ENCODE measurements at regions not wholly inside any gene's neighbourhood (a gene's known extent, or its start where the extent isn't known, plus 50 kb on each side); places are given as distances from the start of the nearest gene placed in this dataset.

DNA sequence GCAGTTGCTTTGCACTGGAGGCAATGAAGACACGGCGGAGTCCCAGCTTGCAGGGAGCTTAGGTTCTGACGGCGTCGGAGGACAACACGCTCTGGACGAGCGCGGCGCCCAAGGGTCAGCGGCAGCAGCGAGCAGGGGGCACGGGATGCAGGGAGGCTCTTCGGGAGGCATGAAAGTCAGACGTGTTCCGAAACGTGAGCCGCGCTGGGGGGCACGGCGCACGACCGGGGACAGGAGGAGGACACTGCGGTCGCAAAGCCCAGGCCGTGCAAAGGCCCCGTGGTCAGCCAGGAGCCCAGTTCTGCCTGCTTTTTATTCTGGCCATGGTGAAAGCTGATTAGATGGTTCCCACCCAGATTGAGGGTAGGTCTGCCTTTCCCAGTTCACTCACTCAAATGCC lies 294.6 kb downstream of the SNAPC1 start:
- Histone ChIP-seq H3K4me3 (no peak overlapping the region), H3K4me2 (no peak overlapping the region), H3K27ac (no peak overlapping the region), H3K27me3 (no peaks in the 10 kb centered on the region), H3K9me3 (ENCODE audit: low read depth) (no peaks in the 10 kb centered on the region), H3K79me2 (no peaks in the 10 kb centered on the region), H3K36me3 (replicated peaks; ENCODE audit: insufficient read depth, low read depth) (no peaks in the 10 kb centered on the region), H2AFZ (no peak overlapping the region), H4K20me1 (ENCODE audit: insufficient read depth, poor library complexity, severe bottlenecking) (no peaks in the 10 kb centered on the region), H3K4me1 (ENCODE audit: insufficient read depth) (no peaks in the 10 kb centered on the region), H3K9me2 (replicated peaks; ENCODE audit: insufficient read depth) (no peaks in the 10 kb centered on the region)
- no peak for DNase-seq (ENCODE audit: low spot score)
- TF ChIP-seq, protein P1, sequence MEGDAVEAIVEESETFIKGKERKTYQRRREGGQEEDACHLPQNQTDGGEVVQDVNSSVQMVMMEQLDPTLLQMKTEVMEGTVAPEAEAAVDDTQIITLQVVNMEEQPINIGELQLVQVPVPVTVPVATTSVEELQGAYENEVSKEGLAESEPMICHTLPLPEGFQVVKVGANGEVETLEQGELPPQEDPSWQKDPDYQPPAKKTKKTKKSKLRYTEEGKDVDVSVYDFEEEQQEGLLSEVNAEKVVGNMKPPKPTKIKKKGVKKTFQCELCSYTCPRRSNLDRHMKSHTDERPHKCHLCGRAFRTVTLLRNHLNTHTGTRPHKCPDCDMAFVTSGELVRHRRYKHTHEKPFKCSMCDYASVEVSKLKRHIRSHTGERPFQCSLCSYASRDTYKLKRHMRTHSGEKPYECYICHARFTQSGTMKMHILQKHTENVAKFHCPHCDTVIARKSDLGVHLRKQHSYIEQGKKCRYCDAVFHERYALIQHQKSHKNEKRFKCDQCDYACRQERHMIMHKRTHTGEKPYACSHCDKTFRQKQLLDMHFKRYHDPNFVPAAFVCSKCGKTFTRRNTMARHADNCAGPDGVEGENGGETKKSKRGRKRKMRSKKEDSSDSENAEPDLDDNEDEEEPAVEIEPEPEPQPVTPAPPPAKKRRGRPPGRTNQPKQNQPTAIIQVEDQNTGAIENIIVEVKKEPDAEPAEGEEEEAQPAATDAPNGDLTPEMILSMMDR (IDR thresholded peaks at IDR 0.05; ENCODE audit: poor library complexity), result no peak
- TF ChIP-seq EZH2 (IDR thresholded peaks at IDR 0.05; ENCODE audit: borderline replicate concordance) (no peak), EZH2phosphoT487 (IDR thresholded peaks at IDR 0.05; ENCODE audit: low read depth, severe bottlenecking, unreplicated experiment) (no peak)
- 97% methylated on average over 27 of the region's 27 CpGs for WGBS (ENCODE audit: low lambda C conversion rate, missing lambda C conversion rate)

GRCh38 chr14:62062645-62063044 lies 300.4 kb downstream of the SNAPC1 start:
- WGBS (ENCODE audit: low lambda C conversion rate, missing lambda C conversion rate), result 86% methylated on average over 5 of the region's 5 CpGs
- Histone ChIP-seq H3K27ac (no peak overlapping the region), H4K20me1 (ENCODE audit: insufficient read depth, poor library complexity, severe bottlenecking) (no peaks in the 10 kb centered on the region), H3K9me3 (ENCODE audit: low read depth) (no peaks in the 10 kb centered on the region), H3K4me3 (no peak overlapping the region), H2AFZ (no peak overlapping the region), H3K9me2 (replicated peaks; ENCODE audit: insufficient read depth) (no peaks in the 10 kb centered on the region), H3K27me3 (no peaks in the 10 kb centered on the region), H3K4me1 (ENCODE audit: insufficient read depth) (no peaks in the 10 kb centered on the region), H3K36me3 (replicated peaks; ENCODE audit: insufficient read depth, low read depth) (no peaks in the 10 kb centered on the region), H3K79me2 (no peaks in the 10 kb centered on the region), H3K4me2 (no peak overlapping the region)
- no peak for DNase-seq (ENCODE audit: low spot score)
- TF ChIP-seq EZH2 (IDR thresholded peaks at IDR 0.05; ENCODE audit: borderline replicate concordance), result no peak
- TF ChIP-seq, protein P1 (IDR thresholded peaks at IDR 0.05; ENCODE audit: poor library complexity), result no peak
- TF ChIP-seq EZH2phosphoT487 (IDR thresholded peaks at IDR 0.05; ENCODE audit: low read depth, severe bottlenecking, unreplicated experiment), result no peak

DNA sequence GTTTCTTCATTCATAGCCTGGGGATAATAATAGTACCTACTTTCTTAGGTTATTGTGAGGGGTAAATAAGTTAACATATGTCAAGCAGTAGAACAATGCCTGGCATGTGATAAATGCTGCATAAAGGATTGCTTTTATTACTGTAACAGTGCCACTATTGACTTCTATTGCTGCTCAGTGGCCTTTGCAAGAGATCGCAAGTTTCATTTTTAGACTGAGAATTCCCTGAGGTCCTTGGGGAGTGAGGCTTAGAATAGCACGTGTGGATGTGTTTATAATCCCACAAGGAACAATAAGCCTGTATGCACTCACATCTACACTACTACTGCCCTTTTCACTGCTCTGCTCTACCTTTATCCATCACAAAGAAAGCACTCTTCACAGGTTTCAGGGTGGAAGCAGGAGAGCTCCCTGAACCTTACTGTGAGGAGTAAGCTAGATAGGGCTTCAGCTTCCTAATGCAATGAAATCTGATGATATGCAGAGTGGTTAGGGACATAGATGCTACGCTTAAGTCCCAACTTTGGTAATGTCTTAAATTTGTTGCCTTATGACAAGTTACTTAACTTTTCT lies 302.6 kb downstream of the SNAPC1 start:
- Histone ChIP-seq H3K4me3 (no peak overlapping the region), H4K20me1 (ENCODE audit: insufficient read depth, poor library complexity, severe bottlenecking) (no peaks in the 10 kb centered on the region), H3K9me2 (replicated peaks; ENCODE audit: insufficient read depth) (no peaks in the 10 kb centered on the region), H3K27ac (no peak overlapping the region), H3K9me3 (ENCODE audit: low read depth) (no peaks in the 10 kb centered on the region), H3K27me3 (no peaks in the 10 kb centered on the region), H3K4me2 (no peak overlapping the region), H3K36me3 (replicated peaks; ENCODE audit: insufficient read depth, low read depth) (no peaks in the 10 kb centered on the region), H3K4me1 (ENCODE audit: insufficient read depth) (no peaks in the 10 kb centered on the region), H2AFZ (no peak overlapping the region), H3K79me2 (no peaks in the 10 kb centered on the region)
- TF ChIP-seq, protein P1 (IDR thresholded peaks at IDR 0.05; ENCODE audit: poor library complexity), result no peak
- TF ChIP-seq EZH2phosphoT487 (IDR thresholded peaks at IDR 0.05; ENCODE audit: low read depth, severe bottlenecking, unreplicated experiment) (no peak), EZH2 (IDR thresholded peaks at IDR 0.05; ENCODE audit: borderline replicate concordance) (no peak)
- DNase-seq (ENCODE audit: low spot score), result no peak
- 39% methylated on average over 3 of the region's 3 CpGs for WGBS (ENCODE audit: low lambda C conversion rate, missing lambda C conversion rate)

All from hepatocyte (in vitro differentiated cells).